Stimulated activated CD8-positive, alpha-beta memory T cell treated with anti-CD3 and anti-CD28 coated beads, Interleukin-4, amount 100 ng/mL, for 1 hour (primary cell): ENCODE measurements at regions not wholly inside any gene's neighbourhood (a gene's known extent, or its start where the extent isn't known, plus 50 kb on each side); places are given as distances from the start of the nearest gene placed in this dataset.

Source experiments
- DNase-seq, 2 donors: peaks; one replicate each; pipeline ENCODE4 v3.0.0-alpha.2; 2020; ENCODE audit warnings: low read depth in 2 of 2, low spot score in 1 of 2

DNA sequence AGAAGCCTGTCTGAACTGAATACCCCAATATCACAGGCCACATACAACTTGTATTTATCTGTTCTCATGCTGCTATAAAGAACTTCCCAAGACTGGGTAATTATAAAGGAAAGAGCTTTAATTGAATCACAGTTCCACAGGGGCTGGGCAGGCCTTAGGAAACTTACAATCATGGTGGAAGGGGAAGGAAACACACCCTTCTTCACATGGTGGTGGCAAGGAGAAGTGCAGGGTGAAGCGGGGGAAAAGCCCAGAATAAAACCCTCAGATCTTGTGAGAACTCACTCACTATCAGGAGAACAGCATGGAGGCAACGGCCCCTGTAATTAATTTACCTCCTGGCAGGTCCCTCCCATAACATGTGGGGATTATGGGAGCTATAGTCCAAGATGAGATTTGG, 50.3 kb upstream of the FNDC1 start:
- no peak for DNase-seq

DNA sequence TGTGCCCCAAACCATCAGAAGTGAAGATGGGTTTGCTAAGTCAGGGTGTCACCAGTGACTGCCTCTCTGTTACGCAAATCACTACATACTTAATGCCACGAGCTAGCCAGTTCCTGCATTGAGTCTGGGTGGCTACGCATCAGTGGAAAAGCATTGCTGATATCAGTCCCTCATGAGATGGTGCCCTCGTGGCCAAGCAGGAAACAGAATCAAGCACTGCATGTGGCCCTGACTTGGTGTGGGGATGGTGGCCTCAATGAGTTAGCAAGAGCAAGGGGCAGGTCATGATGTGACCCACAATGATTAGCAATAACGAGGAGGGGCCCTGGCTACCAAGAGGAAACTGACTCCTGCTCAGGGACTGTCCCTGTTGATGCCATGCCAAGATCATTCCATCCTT, 51.6 kb upstream of the FNDC1 start:
- DNase-seq = no peak

GRCh38 chr6:159117046-159117445, 52.2 kb upstream of the FNDC1 start:
- DNase-seq = no peak

- no peak for DNase-seq
Measured at GRCh38 chr6:159116343-159116742, 52.9 kb upstream of the FNDC1 start.

GRCh38 chr6:159114569-159114968, 54.6 kb upstream of the FNDC1 start:
- DNase-seq = no peak

GRCh38 chr6:159113223-159113622, 56.0 kb upstream of the FNDC1 start:
- DNase-seq = no peak

DNA sequence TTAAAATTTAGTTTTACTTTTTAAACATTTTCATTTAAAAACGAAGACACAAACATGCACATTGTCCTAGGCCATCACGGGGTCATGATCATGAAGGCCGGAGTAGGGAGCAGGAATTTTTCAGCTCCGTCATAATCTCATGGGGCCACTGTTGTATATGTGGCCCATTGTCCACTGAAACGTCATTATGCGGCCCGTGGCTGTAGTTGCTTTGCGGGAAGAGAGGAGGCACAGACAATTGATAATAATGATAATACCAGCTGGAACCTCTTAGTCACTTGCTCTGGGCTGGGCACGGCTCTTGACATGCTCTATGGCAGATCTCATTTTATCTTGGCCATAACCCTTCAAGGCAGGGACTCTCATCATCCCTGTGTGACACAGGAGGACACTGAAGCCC, 56.5 kb upstream of the FNDC1 start:
- no peak for DNase-seq

DNA sequence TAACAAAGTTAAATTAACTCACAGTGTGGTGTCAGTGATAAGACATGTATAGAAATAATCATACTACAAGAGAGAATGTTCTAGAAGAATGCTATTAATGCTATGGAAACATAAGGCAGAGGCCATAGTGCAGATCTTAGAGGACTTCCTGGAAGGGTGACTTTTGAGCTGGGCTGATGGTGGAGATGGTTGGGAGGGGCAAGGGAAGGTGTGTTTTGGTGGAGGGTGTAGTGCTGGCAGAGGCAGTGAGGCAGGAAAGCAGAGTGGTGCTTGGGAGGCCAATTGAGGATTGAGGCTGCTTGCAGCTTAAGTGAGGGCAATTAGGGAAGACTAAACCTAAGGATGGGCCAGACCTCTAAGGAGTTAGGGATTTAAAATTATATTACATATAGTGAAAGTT, 58.5 kb upstream of the FNDC1 start:
- no peak for DNase-seq

DNA sequence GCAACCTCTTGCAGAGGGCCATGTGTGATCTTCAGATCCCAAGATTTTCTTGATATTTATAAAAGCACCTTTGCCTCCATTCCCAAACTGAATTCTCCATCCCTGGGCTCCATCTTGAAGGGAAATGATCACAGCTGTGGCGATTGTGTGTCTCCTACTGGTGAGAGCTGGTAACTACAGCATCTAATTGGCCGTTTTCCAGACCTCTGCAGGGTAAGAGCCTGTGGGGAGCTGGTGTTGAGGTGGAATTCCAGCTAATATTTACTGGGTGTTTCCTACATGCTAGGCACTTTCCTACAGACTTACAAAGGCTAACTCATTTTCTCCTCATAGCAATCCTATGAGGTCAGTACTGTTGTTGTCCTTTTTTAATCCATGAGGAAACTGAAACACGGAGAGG, 59.2 kb upstream of the FNDC1 start:
- DNase-seq = no peak

GRCh38 chr6:159109391-159109790, 59.8 kb upstream of the FNDC1 start:
- no peak for DNase-seq

GRCh38 chr6:159108426-159108985, 60.7 kb upstream of the FNDC1 start:
- no peak for DNase-seq

DNA sequence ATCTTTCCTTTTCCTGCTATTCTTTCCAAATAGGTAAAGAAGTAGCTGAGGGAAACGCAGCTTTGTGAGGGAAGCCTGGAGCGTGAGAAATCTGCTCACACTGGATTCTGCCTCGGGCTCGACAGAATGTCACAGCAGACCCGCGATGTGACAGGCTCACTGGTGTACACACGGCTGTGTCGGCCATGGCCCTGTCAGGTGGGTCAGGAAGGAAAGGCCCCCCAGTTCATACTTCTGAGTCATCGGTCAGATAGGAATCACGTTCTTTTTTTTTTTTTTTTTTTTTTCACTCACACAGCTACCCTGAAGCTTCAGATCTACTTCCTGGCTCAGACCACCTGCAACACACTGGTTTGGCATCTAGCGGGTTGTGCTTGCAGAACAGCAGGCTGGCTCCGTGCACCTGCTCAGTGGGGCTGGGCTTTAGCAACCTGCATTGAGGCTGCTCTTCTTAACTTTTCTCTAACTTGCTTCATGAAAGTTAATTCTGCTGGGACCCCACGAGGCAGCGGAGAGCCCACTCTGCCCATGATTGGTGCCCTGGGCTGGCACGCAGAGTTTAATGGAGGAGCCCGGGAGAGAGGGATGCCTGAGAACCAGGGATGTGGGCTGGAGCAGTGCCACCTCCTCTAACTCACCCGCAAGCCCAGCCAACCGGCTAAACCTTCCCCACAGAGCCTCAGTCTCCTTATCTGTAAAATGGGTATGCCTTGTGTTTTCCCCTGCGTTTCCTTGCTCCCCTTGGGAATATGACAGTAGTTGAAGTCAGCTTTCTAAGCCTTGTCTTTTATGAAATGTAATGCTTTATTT, 61.5 kb upstream of the FNDC1 start:
- peak; percentile 30 to 55 for DNase-seq

GRCh38 chr6:159106627-159107241, 61.9 kb upstream of the TAGAP start:
- DNase-seq = peak; percentile 71 to 86

GRCh38 chr6:159105716-159106115, 60.9 kb upstream of the TAGAP start:
- DNase-seq = no peak

DNA sequence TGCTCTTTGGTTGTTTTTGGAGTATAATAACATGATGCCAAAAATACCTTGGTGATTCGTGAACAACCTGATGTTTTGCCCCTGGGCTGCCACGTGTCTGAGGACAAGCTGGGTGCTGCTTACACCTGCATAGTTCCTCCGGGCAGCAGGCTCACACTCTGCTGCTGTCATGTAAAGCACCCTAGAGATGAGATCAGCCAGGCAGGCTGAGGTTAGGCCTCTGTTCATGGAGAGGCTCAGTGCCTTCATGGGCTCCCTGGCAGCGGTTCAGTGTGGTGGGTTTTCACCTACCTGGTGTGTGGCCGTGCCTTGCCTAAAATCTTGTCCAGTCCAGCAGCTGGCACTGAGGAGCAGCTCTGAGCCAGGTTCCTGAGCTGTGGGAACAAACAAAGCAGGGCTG, 60.1 kb upstream of the TAGAP start:
- DNase-seq = no peak

DNA sequence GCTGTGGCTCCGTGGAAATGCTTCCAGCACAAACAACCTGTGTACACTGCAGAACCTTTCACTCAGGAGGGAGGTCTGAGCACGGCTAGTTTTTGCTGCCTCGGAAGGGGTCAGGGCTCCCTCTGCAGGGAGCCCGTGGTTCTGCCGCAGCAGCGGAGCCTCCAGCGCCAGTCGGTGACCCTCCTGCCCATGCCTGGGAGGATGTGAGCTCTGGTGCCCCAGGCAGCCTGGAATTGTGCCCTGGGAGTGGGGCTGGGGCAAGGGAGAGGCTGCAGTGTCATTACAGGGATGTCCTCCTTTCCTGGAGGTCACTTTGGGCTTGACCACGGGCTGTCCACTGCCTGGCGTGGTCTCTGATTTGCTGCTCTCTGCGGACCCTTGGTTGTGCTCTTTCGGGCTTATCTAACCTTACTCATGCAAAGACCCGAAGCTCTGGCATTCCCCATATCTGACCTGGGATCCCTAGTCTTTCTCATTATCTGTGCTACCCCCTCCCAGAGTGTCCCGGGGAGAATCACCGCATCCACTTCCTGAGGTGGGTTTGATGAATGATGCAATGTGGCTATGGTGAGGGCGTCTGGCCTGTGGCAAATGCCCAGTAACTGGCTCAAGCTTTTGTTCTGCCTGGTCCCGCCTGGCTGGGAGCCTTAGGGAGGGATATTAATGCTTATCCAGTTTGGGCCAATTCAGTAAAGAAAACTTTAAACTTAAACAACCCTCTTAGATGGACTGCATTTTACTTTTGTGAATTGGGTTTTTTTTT, 59.6 kb upstream of the TAGAP start:
- peak; percentile 49 to 67 for DNase-seq

GRCh38 chr6:159103396-159104162, 58.8 kb upstream of the TAGAP start:
- no peak for DNase-seq

DNA sequence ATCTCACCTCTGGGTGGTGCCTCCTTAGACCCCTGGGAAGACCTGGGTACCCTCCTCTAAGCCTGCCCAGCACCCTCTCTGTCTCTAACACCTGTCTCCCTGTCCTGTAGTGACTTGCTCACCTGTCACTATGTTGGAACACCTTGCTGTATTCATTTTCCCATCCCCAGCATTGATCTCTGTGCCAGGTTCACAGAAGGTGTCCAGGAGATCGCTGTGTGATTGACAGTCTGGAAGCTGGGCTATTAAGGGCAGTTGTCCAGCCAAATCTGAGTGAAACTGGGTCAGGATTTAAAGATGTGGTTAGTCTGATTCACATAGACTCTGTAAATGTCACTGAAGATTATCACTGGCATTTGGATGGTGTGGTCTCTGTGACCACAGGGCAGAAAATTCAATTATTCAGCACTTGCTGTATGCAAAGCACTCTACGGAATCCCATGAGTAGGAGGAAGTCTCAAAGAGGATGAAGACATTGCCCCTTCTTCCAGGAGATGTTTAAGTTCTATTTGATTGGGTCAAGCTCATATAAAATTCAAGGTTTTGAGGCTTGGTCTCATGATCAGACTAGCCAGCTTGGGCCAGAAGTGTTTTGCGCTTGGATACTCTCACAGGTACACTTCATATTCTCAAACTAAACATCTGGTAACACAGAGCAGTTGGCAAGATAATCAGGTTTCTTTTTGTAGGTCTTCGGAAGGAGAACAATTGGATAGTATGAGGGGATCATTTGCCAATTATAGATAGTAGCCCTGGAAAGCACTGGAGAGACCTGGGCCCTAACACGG, 57.8 kb upstream of the TAGAP start:
- no peak for DNase-seq

- no peak for DNase-seq
Measured at GRCh38 chr6:159101656-159102055, 56.9 kb upstream of the TAGAP start.
